ENCODE measurements at regions not wholly inside any gene's neighbourhood (a gene's known extent, or its start where the extent isn't known, plus 50 kb on each side); places are given as distances from the start of the nearest gene placed in this dataset.
"Not testable (repeated sequence)": the region's sequence is repeated elsewhere in the genome, so short reads cannot be mapped to it uniquely, and the experiment has no call there.

- TF ChIP-seq REST (IDR thresholded peaks at IDR 0.05; ENCODE audit: insufficient replicate concordance, low read depth), result no peak
- TF ChIP-seq CTCF (IDR thresholded peaks at IDR 0.05; ENCODE audit: insufficient read depth, low read length), result no peak
- H3K27ac ChIP-seq (replicated peaks), result no peak overlapping the region
- no peaks in the 10 kb centered on the region for H3K27me3 ChIP-seq (ENCODE audit: insufficient read depth, poor library complexity, severe bottlenecking)
- no peak for DNase-seq (ENCODE audit: low read depth in 1 of 2, low spot score in 1 of 2)
- H3K4me3 ChIP-seq (replicated peaks; ENCODE audit: insufficient read depth, low read length), result no peak overlapping the region
These were observed 115.1 kb downstream of the RTP5 start for GRCh38 chr2:241984658-241985057.

DNA sequence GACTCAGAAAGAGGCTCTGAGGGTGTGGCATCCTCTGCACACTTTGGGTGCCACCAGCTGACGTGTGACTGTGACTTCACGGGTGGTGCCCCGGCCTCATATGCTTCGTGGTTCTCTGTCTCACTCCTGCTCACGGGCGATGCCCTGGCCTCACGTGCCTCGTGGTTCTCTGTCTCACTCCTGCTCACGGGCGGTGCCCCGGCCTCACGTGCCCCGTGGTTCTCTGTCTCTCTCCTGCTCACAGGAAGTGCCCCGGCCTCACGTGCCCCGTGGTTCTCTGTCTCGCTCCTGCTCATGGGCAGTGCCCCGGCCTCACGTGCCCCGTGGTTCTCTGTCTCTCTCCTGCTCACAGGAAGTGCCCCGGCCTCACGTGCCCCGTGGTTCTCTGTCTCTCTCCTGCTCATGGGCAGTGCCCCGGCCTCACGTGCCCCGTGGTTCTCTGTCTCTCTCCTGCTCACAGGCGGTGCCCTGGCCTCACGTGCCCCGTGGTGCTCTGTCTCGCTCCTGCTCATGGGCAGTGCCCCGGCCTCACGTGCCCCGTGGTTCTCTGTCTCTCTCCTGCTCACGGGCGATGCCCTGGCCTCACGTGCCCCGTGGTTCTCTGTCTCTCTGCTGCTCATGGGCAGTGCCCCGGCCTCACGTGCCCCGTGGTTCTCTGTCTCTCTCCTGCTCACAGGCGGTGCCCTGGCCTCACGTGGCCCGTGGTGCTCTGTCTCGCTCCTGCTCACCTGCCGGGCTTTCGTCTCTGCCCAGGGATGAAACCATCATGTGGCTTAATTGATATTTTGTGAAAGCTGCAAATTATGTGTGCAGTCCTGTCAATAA, 115.8 kb downstream of the RTP5 start:
- not testable (repeated sequence) for H3K4me3 ChIP-seq (replicated peaks; ENCODE audit: insufficient read depth, low read length); H3K27ac ChIP-seq (replicated peaks); H3K27me3 ChIP-seq (ENCODE audit: insufficient read depth, poor library complexity, severe bottlenecking)
- DNase-seq (ENCODE audit: low read depth in 1 of 2, low spot score in 1 of 2), result peak; percentile 3 to 7

GRCh38 chr2:241985986-241986329, 116.4 kb downstream of the RTP5 start:
- Histone ChIP-seq H3K27ac (replicated peaks) (no peak overlapping the region), H3K27me3 (ENCODE audit: insufficient read depth, poor library complexity, severe bottlenecking) (no peaks in the 10 kb centered on the region), H3K4me3 (replicated peaks; ENCODE audit: insufficient read depth, low read length) (no peak overlapping the region)
- DNase-seq (ENCODE audit: low read depth in 1 of 2, low spot score in 1 of 2), result no peak
- TF ChIP-seq GABPA (IDR thresholded peaks at IDR 0.05; ENCODE audit: low read depth), result no peak
- TF ChIP-seq POLR2AphosphoS5 (IDR thresholded peaks at IDR 0.05; ENCODE audit: low read depth), result no peak
- no peak for TF ChIP-seq REST (IDR thresholded peaks at IDR 0.05; ENCODE audit: insufficient replicate concordance, low read depth)
- TF ChIP-seq SPI1 (IDR thresholded peaks at IDR 0.05; ENCODE audit: borderline replicate concordance, low read depth), result no peak
- no peak for TF ChIP-seq CTCF (IDR thresholded peaks at IDR 0.05; ENCODE audit: insufficient read depth, low read length)

- TF ChIP-seq CTCF (IDR thresholded peaks at IDR 0.05; ENCODE audit: insufficient read depth, low read length) (no peak), REST (IDR thresholded peaks at IDR 0.05; ENCODE audit: insufficient replicate concordance, low read depth) (no peak), POLR2AphosphoS5 (IDR thresholded peaks at IDR 0.05; ENCODE audit: low read depth) (no peak), GABPA (IDR thresholded peaks at IDR 0.05; ENCODE audit: low read depth) (no peak), SPI1 (IDR thresholded peaks at IDR 0.05; ENCODE audit: borderline replicate concordance, low read depth) (no peak)
- no peak overlapping the region for H3K27ac ChIP-seq (replicated peaks)
- no peak overlapping the region for H3K4me3 ChIP-seq (replicated peaks; ENCODE audit: insufficient read depth, low read length)
- H3K27me3 ChIP-seq (ENCODE audit: insufficient read depth, poor library complexity, severe bottlenecking), result no peaks in the 10 kb centered on the region
- no peak for DNase-seq (ENCODE audit: low read depth in 1 of 2, low spot score in 1 of 2)
These were observed 117.5 kb downstream of the RTP5 start for GRCh38 chr2:241986836-241987641.
